Amniotic stem cell (primary cell): ENCODE measurements at regions not wholly inside any gene's neighbourhood (a gene's known extent, or its start where the extent isn't known, plus 50 kb on each side); places are given as distances from the start of the nearest gene placed in this dataset.

Experiments
- DNase-seq: peaks from one replicate; lab custom pipeline; 2025; lab: John Stamatoyannopoulos, UW

- DNase-seq, result no peak
These were observed 225.8 kb downstream of the PMP22 start for GRCh38 chr17:15039366-15039765.

GRCh38 chr17:15038656-15039055, 226.5 kb downstream of the PMP22 start:
- DNase-seq, result no peak

- DNase-seq, result no peak
These were observed 228.9 kb downstream of the PMP22 start for GRCh38 chr17:15036238-15036637.

GRCh38 chr17:15031975-15032374, 233.2 kb downstream of the PMP22 start:
- no peak for DNase-seq

GRCh38 chr17:15029469-15029868, 235.7 kb downstream of the PMP22 start:
- DNase-seq, result no peak

- no peak for DNase-seq
These were observed 237.3 kb downstream of the PMP22 start for GRCh38 chr17:15027853-15028252.

GRCh38 chr17:15026088-15026487, 239.0 kb downstream of the PMP22 start:
- no peak for DNase-seq

- no peak for DNase-seq
These were observed 241.4 kb downstream of the PMP22 start for GRCh38 chr17:15023589-15024336.

- no peak for DNase-seq
These were observed 246.0 kb downstream of the PMP22 start for GRCh38 chr17:15019158-15019557.

- no peak for DNase-seq
These were observed 252.7 kb downstream of the PMP22 start for GRCh38 chr17:15012351-15012980.

- DNase-seq, result no peak
These were observed 256.0 kb downstream of the PMP22 start for GRCh38 chr17:15009087-15009486.

- DNase-seq, result no peak
These were observed 258.0 kb downstream of the PMP22 start for GRCh38 chr17:15007147-15007553.

GRCh38 chr17:15006421-15007128, 258.6 kb downstream of the PMP22 start:
- no peak for DNase-seq

GRCh38 chr17:15000661-15001060, 264.5 kb downstream of the PMP22 start:
- DNase-seq, result no peak

- no peak for DNase-seq
These were observed 267.8 kb downstream of the PMP22 start for GRCh38 chr17:14997290-14997689.

GRCh38 chr17:14986127-14986526, 279.0 kb downstream of the PMP22 start:
- DNase-seq, result no peak

- DNase-seq, result no peak
These were observed 292.3 kb downstream of the PMP22 start for GRCh38 chr17:14972844-14973243.

- DNase-seq, result no peak
These were observed 294.1 kb downstream of the PMP22 start for GRCh38 chr17:14971054-14971453.

- DNase-seq, result no peak
These were observed 305.9 kb downstream of the PMP22 start for GRCh38 chr17:14959106-14959648.

- no peak for DNase-seq
These were observed 311.7 kb downstream of the PMP22 start for GRCh38 chr17:14953405-14953804.

GRCh38 chr17:14950686-14951085, 314.4 kb downstream of the PMP22 start:
- DNase-seq, result no peak

GRCh38 chr17:14950216-14950615, 314.9 kb downstream of the PMP22 start:
- DNase-seq, result no peak

GRCh38 chr17:14947671-14948070, 317.5 kb downstream of the PMP22 start:
- DNase-seq, result no peak
